ENCODE measurements at regions not wholly inside any gene's neighbourhood (a gene's known extent, or its start where the extent isn't known, plus 50 kb on each side); places are given as distances from the start of the nearest gene placed in this dataset.

DNA sequence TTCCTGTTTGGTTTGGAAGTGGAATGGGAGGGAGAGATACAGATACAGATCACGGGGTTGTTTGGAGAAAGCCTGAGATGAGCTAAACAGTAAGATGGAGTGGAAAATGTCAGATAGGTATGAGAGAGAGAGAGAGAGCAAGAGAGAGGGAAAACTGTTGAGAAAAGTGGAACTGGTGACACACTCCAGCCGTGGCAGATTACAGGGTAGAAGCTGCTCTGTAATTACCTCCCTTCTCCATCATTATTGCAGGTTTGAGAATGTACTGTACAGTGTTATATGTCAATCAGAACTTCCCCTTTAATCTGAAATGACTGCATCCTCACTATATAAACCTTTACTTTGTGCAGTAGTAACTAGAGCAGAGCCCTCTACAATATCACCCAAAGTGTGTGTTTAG lies 74.5 kb upstream of the WWC1 start:
- no peak for DNase-seq (ENCODE audit: low read depth)
- no peak overlapping the region for H3K4me3 ChIP-seq (ENCODE audit: low read length)
- TF ChIP-seq, protein P1, sequence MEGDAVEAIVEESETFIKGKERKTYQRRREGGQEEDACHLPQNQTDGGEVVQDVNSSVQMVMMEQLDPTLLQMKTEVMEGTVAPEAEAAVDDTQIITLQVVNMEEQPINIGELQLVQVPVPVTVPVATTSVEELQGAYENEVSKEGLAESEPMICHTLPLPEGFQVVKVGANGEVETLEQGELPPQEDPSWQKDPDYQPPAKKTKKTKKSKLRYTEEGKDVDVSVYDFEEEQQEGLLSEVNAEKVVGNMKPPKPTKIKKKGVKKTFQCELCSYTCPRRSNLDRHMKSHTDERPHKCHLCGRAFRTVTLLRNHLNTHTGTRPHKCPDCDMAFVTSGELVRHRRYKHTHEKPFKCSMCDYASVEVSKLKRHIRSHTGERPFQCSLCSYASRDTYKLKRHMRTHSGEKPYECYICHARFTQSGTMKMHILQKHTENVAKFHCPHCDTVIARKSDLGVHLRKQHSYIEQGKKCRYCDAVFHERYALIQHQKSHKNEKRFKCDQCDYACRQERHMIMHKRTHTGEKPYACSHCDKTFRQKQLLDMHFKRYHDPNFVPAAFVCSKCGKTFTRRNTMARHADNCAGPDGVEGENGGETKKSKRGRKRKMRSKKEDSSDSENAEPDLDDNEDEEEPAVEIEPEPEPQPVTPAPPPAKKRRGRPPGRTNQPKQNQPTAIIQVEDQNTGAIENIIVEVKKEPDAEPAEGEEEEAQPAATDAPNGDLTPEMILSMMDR (conservative IDR thresholded peaks at IDR 0.05; ENCODE audit: low read depth, low read length): no peak

DNA sequence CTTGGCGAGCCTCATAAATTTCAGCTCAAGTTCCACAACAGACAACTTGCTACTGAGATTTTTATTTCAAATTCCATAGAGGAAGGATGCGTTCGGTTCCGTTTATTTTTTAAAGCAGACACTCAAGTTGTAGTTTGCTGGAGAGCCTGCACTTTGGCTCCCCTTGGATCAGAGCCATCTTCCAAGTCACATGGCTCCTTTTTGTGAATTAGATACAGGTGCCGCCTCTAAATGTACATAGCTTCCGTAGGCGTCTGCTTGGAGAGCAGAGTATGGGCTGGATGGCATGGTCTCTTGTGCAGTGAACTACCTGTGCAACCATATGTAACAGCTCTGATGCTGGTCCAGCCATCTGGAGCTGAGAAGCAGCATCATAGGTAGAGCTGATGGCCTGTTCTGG lies 73.9 kb upstream of the WWC1 start:
- TF ChIP-seq, protein P1 (conservative IDR thresholded peaks at IDR 0.05; ENCODE audit: low read depth, low read length): no peak
- no peak overlapping the region for H3K4me3 ChIP-seq (ENCODE audit: low read length)
- no peak for DNase-seq (ENCODE audit: low read depth)

DNA sequence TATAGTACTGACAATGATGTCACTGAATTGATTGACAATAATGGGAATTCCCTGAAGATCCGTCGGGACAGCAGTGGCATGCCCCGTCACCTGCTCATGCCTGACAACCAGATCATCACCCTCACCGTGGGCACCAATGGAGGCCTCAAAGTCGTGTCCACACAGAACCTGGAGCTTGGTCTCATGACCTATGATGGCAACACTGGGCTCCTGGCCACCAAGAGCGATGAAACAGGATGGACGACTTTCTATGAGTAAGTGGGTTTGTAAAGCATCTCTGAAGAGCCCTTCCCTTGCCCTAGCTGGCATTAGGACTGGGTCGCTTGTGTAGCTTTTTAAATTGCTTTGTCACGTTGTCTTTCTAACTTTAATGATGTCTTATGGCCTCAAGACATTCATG lies 72.7 kb upstream of the WWC1 start:
- no peak overlapping the region for H3K4me3 ChIP-seq (ENCODE audit: low read length)
- no peak for DNase-seq (ENCODE audit: low read depth)
- TF ChIP-seq, protein P1 (conservative IDR thresholded peaks at IDR 0.05; ENCODE audit: low read depth, low read length): no peak

DNA sequence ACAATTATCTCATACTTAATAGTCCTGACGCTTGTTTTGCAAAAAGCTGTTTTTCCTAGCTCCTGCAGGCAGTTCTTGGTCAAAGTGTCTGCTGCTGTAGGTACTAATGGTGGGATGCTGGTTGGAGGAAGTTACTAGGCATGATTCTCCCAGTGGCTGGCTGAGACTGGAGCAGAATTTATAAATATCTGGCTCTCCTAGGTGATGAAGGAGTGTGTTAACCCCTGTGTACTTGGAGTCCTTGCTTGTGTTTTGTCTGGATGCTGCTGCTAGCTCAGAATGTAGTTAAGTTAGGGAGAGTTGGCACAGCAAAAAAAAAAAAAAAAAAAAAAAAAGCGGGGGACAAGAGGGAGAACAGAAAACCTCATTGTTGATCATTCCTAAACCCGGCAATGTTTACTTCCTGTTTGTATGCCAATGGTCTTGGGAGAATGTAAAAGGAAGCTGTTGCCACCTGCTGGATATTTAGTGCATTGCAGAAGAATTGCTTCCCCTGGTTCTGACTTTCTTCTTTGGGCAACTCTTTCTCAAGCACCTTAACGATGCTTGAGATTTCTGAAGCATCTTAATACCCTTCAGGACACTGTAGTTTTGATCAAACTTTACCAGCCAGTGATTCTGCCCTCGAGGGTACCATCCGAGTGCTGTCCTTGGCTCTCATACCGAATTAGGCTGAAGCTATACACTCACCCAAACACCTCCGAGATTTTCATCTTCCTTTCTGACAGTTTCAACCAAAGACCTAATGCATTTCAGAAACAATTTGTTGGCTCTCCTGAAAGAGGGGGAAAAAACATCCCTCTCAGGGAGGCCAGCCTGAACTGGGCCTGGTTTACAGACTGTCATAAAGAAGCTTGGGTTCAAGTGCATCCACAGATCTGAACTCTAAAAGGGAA lies 71.7 kb upstream of the WWC1 start:
- peak overlapping the region; percentile 16 for H3K4me3 ChIP-seq (ENCODE audit: low read length)
- DNase-seq (ENCODE audit: low read depth): peak; percentile 21
- TF ChIP-seq, protein P1 (conservative IDR thresholded peaks at IDR 0.05; ENCODE audit: low read depth, low read length): peak; percentile 93

DNA sequence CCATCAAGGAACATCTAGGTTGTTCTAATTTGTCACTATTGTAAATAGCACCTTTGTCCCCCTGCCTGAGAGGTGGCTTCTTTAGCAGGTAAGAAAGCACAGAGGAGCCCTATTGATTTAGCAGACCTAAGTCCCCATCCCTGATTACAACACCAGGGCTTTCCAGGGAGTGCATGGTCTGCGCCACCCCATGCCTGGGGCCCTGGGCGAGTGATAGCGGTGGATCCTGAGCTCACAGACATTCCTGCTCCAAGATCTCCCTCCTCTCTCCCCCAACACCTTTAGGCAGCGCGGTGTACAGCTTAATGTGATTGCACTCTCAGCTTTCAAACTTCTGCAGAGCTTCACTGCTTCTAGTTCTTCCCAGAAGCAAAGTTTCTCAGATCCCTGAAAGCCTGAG lies 67.4 kb upstream of the WWC1 start:
- H3K4me3 ChIP-seq (ENCODE audit: low read length): no peak overlapping the region
- TF ChIP-seq, protein P1 (conservative IDR thresholded peaks at IDR 0.05; ENCODE audit: low read depth, low read length): no peak
- DNase-seq (ENCODE audit: low read depth): no peak

DNA sequence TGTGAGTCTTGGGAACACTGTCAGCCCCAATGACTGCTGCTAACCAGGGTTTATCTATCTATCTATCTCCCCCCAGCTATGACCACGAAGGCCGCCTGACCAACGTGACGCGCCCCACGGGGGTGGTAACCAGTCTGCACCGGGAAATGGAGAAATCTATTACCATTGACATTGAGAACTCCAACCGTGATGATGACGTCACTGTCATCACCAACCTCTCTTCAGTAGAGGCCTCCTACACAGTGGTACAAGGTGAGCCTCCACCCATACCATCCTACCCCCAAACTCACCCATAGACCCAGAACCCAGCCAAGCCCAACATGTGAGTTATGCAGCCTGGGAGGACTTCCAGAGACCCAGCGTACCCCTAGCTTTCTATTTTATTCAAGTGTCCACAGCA lies 65.4 kb upstream of the WWC1 start:
- no peak overlapping the region for H3K4me3 ChIP-seq (ENCODE audit: low read length)
- TF ChIP-seq, protein P1 (conservative IDR thresholded peaks at IDR 0.05; ENCODE audit: low read depth, low read length): no peak
- DNase-seq (ENCODE audit: low read depth): no peak

DNA sequence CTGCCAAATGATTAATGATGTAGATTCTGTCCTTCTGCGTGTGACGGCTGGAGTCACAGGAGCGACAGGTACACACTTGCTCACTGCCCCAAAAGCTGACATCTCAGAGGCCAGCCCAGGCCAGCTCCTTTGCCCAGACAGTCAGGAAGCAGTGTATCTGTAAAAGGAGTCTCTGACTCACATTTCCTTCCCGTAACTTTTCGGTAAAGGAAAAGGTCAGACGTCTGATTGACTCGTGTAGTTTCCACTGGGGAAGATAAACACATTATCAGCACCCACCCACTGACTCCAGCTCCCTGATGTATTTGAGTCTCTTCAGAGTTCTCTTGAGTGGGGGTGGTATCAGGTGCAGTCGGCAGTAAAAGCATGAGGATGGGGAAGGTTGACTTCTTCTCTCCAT lies 64.4 kb upstream of the WWC1 start:
- no peak for DNase-seq (ENCODE audit: low read depth)
- TF ChIP-seq, protein P1 (conservative IDR thresholded peaks at IDR 0.05; ENCODE audit: low read depth, low read length): no peak
- no peak overlapping the region for H3K4me3 ChIP-seq (ENCODE audit: low read length)
